ENCODE measurements at regions not wholly inside any gene's neighbourhood (a gene's known extent, or its start where the extent isn't known, plus 50 kb on each side); places are given as distances from the start of the nearest gene placed in this dataset.

- TF ChIP-seq ZNF610 (tag by site-specific recombination; IDR thresholded peaks at IDR 0.05; ENCODE audit: borderline replicate concordance) (no peak), ZNF645 (tag by site-specific recombination; IDR thresholded peaks at IDR 0.05) (no peak), YY1 (tag by site-specific recombination; IDR thresholded peaks at IDR 0.05) (no peak), CTCF (tag by site-specific recombination; IDR thresholded peaks at IDR 0.05) (no peak), ZNF501 (tag by site-specific recombination; IDR thresholded peaks at IDR 0.05) (no peak), ZNF335 (tag by site-specific recombination; conservative IDR thresholded peaks at IDR 0.05) (no peak)
Observed at GRCh38 chrX:39674490-39675161, 423.1 kb downstream of the BCOR start.

Measured in HEK293 (cell line).